ENCODE measurements at regions not wholly inside any gene's neighbourhood (a gene's known extent, or its start where the extent isn't known, plus 50 kb on each side); places are given as distances from the start of the nearest gene placed in this dataset.

GRCh38 chr3:158958873-158959272, 157.0 kb downstream of the MFSD1 start (continued):
- TF ChIP-seq ZFP30 (CRISPR knock-in tag; IDR thresholded peaks at IDR 0.05) = no peak

- TF ChIP-seq CSRNP3 (CRISPR knock-in tag; IDR thresholded peaks at IDR 0.05) = no peak
- ATAC-seq = no peak
Observed at GRCh38 chr3:158961471-158961870, 159.6 kb downstream of the MFSD1 start.

GRCh38 chr3:158961911-158962310, 160.1 kb downstream of the MFSD1 start:
- ATAC-seq = no peak
- TF ChIP-seq ARNTL (CRISPR knock-in tag; IDR thresholded peaks at IDR 0.05; ENCODE audit: borderline replicate concordance, low read depth) (no peak), ISL1 (CRISPR knock-in tag; IDR thresholded peaks at IDR 0.05) (no peak), ZNF70 (CRISPR knock-in tag; IDR thresholded peaks at IDR 0.05) (no peak), ZC3H10 (CRISPR knock-in tag; IDR thresholded peaks at IDR 0.05) (no peak), CSDC2 (CRISPR knock-in tag; IDR thresholded peaks at IDR 0.05) (no peak), CSRNP3 (CRISPR knock-in tag; IDR thresholded peaks at IDR 0.05) (no peak), PATZ1 (CRISPR knock-in tag; IDR thresholded peaks at IDR 0.05; ENCODE audit: borderline replicate concordance) (no peak), CREB5 (CRISPR knock-in tag; IDR thresholded peaks at IDR 0.05; ENCODE audit: low read depth) (no peak), ZNF565 (CRISPR knock-in tag; conservative IDR thresholded peaks at IDR 0.05; ENCODE audit: low read depth) (no peak), OSR1 (CRISPR knock-in tag; IDR thresholded peaks at IDR 0.05) (no peak), BACH2 (CRISPR knock-in tag; IDR thresholded peaks at IDR 0.05; ENCODE audit: borderline replicate concordance) (no peak), ZFP30 (CRISPR knock-in tag; IDR thresholded peaks at IDR 0.05) (no peak), RARB (CRISPR knock-in tag; IDR thresholded peaks at IDR 0.05) (no peak), PPARA (CRISPR knock-in tag; IDR thresholded peaks at IDR 0.05; ENCODE audit: borderline replicate concordance) (no peak), ZFP3 (CRISPR knock-in tag; IDR thresholded peaks at IDR 0.05) (no peak), GLIS3 (CRISPR knock-in tag; IDR thresholded peaks at IDR 0.05) (no peak), TCF4 (CRISPR knock-in tag; IDR thresholded peaks at IDR 0.05; ENCODE audit: borderline replicate concordance) (no peak), TSHZ2 (CRISPR knock-in tag; IDR thresholded peaks at IDR 0.05) (no peak), POU6F1 (CRISPR knock-in tag; IDR thresholded peaks at IDR 0.05; ENCODE audit: borderline replicate concordance, low read depth) (no peak), TOX (CRISPR knock-in tag; IDR thresholded peaks at IDR 0.05; ENCODE audit: borderline replicate concordance) (no peak)

Data from SK-N-SH treated with all-trans-retinoic acid at 6 μM for 48 hours (cell line).